HCT116 (cell line): ENCODE measurements at regions not wholly inside any gene's neighbourhood (a gene's known extent, or its start where the extent isn't known, plus 50 kb on each side); places are given as distances from the start of the nearest gene placed in this dataset.
A peak's percentile ranks its signal among the peaks of the same experiment; 100 is the strongest.

ENCODE experiments used
- ATAC-seq: fragments of 200-7000 bp; cut with Tn5 transposase; 2 replicates; pipeline ENCODE4 v1.9.1; 2020; ENCODE audit warnings: mild to moderate bottlenecking, moderate library complexity
- BruUV-seq: library from RNA; stranded (reverse); fragments of 400-500 nt; replicated peaks from 2 replicates; lab custom pipeline; 2021; lab: Mats Ljungman, UMichigan
- CTCF ChIA-PET: fragments of 300-600 bp; sonication (Branson Sonifier 250); formaldehyde crosslinking; loops from one replicate; lab custom pipeline; 2021; ENCODE audit warnings: antibody characterized with exemption; lab: Charles Lee
- POLR2A ChIA-PET: fragments of 300-600, 350-600 bp; sonication (Branson Sonifier 250); formaldehyde crosslinking; loops from one replicate; lab custom pipeline; 2021; ENCODE audit warnings: antibody characterized with exemption; lab: Charles Lee
- RAD21 ChIA-PET, 2 experiments: fragments of 300-600 bp; sonication (Branson Sonifier 250); formaldehyde crosslinking; loops; one replicate each; lab custom pipeline; 2023; ENCODE audit warnings: low total read pairs in 2 of 2; ENCODE audit not compliant: uncharacterized antibody in 2 of 2, unreplicated experiment in 2 of 2, low non-redundant PET in 1 of 2; lab: Charles Lee
- DNase-seq: peaks from one replicate; pipeline ENCODE4 v3.0.0-alpha.2; 2010; ENCODE audit warnings: low read depth, low spot score
- H2AFZ ChIP-seq: fragments of 200-600 bp; shearing (Covaris generic), sonication (generic); 2 replicates; pipeline ENCODE4 v1.6.1; 2017; ENCODE audit warnings: low read depth, mixed run types, mixed read lengths, antibody characterized with exemption, low read length; ENCODE audit not compliant: poor library complexity, severe bottlenecking
- H3K27ac ChIP-seq: 2 replicates; pipeline ENCODE4 v1.5.1; 2012; ENCODE audit warnings: low read depth, low read length
- H3K27me3 ChIP-seq: fragments of 200-600 bp; sonication (generic); 2 replicates; pipeline ENCODE4 v1.6.1; 2016; ENCODE audit warnings: mixed run types, low read length, mixed read lengths; ENCODE audit not compliant: insufficient read depth
- H3K36me3 ChIP-seq, 2 experiments: fragments of 200-500 bp in 1 of 2; fragments of 200-600 bp in 1 of 2; sonication (Bioruptor generic) in 1 of 2; sonication (generic) in 1 of 2; 2 replicates each; pipeline versions ENCODE4 v1.5.1 to v1.6.1; 2014 to 2016; ENCODE audit warnings: low read length in 2 of 2, inconsistent platforms in 1 of 2, mixed read lengths in 1 of 2, mixed run types in 1 of 2; ENCODE audit not compliant: insufficient read depth in 2 of 2, control insufficient read depth in 1 of 2
- H3K4me1 ChIP-seq, 2 experiments: fragments of 200-600 bp in 1 of 2; sonication (generic) in 1 of 2; 2 replicates each; pipeline versions ENCODE4 v1.5.1 to v1.6.1; 2012 to 2017; ENCODE audit warnings: low read length in 2 of 2, inconsistent platforms in 1 of 2, mild to moderate bottlenecking in 1 of 2, mixed read lengths in 1 of 2, mixed run types in 1 of 2, moderate library complexity in 1 of 2; ENCODE audit not compliant: insufficient read depth in 2 of 2, control insufficient read depth in 1 of 2
- H3K4me2 ChIP-seq: fragments of 200-600 bp; sonication (generic); 2 replicates; pipeline ENCODE4 v1.6.1; 2017; ENCODE audit warnings: mixed run types, low read length, mixed read lengths
- H3K4me3 ChIP-seq, 2 experiments: fragments of 200-600 bp in 1 of 2; sonication (generic) in 1 of 2; replicated peaks in 1 of 2; 2 replicates each; pipeline ENCODE4 v1.5.1; 2011 to 2016; ENCODE audit warnings: low read length in 2 of 2, control low read depth in 1 of 2, low read depth in 1 of 2, mild to moderate bottlenecking in 1 of 2, mixed read lengths in 1 of 2, mixed run types in 1 of 2
- H3K79me2 ChIP-seq: fragments of 200-600 bp; sonication (generic); 2 replicates; pipeline ENCODE4 v1.6.1; 2017; ENCODE audit warnings: mild to moderate bottlenecking, mixed run types, low read length, moderate library complexity, mixed read lengths; ENCODE audit not compliant: insufficient read depth
- H3K9ac ChIP-seq: fragments of 200-600 bp; sonication (generic); 2 replicates; pipeline ENCODE4 v1.6.1; 2016; ENCODE audit warnings: low read length, mixed read lengths
- H3K9me2 ChIP-seq: fragments of 200-600 bp; sonication (generic), shearing (Covaris generic); 2 replicates; pipeline ENCODE4 v1.6.1; 2017; ENCODE audit warnings: mixed run types, mild to moderate bottlenecking, moderate library complexity; ENCODE audit not compliant: insufficient read depth
- H3K9me3 ChIP-seq, 2 experiments: fragments of 200-500 bp in 1 of 2; fragments of 200-600 bp in 1 of 2; sonication (Bioruptor generic) in 1 of 2; sonication (generic) in 1 of 2; 2 replicates each; pipeline ENCODE4 v1.6.1; 2014 to 2017; ENCODE audit warnings: low read length in 2 of 2, mixed read lengths in 2 of 2, inconsistent platforms in 1 of 2, low read depth in 1 of 2, mild to moderate bottlenecking in 1 of 2, mixed run types in 1 of 2, moderate library complexity in 1 of 2; ENCODE audit not compliant: control insufficient read depth in 1 of 2, insufficient read depth in 1 of 2
- H4K20me1 ChIP-seq: fragments of 200-600 bp; sonication (generic), shearing (Covaris generic); 2 replicates; pipeline ENCODE4 v1.6.1; 2017; ENCODE audit warnings: mixed run types, mild to moderate bottlenecking, moderate library complexity; ENCODE audit not compliant: insufficient read depth
- CBX3 ChIP-seq: IDR thresholded peaks from 2 replicates; pipeline ENCODE4 v1.6.1; 2012; ENCODE audit warnings: low read depth
- CEBPB ChIP-seq: IDR thresholded peaks from 2 replicates; pipeline ENCODE4 v1.6.1; 2012; ENCODE audit warnings: low read depth
- CTCF ChIP-seq, 3 experiments: fragments of 200-600 bp in 1 of 3; sonication (generic) in 1 of 3; IDR thresholded peaks in 2 of 3; conservative IDR thresholded peaks in 1 of 3; 2 replicates each; pipeline ENCODE4 v1.5.1; 2012 to 2017; ENCODE audit warnings: low read depth in 2 of 3, low read length in 2 of 3, antibody characterized with exemption in 1 of 3, borderline replicate concordance in 1 of 3, control low read depth in 1 of 3, mild to moderate bottlenecking in 1 of 3, mixed read lengths in 1 of 3, mixed run types in 1 of 3, moderate library complexity in 1 of 3; ENCODE audit not compliant: insufficient read depth in 1 of 3
- EGR1 ChIP-seq: IDR thresholded peaks from 2 replicates; pipeline ENCODE4 v1.6.1; 2012; ENCODE audit warnings: low read depth
- EZH2 ChIP-seq: fragments of 200-600 bp; sonication (generic); IDR thresholded peaks from 2 replicates; pipeline ENCODE4 v1.6.1; 2017; ENCODE audit warnings: antibody characterized with exemption, mixed run types
- EZH2phosphoT487 ChIP-seq: fragments of 200-600 bp; IDR thresholded peaks from 2 replicates; pipeline ENCODE4 v1.6.1; 2018; ENCODE audit warnings: antibody characterized with exemption, borderline replicate concordance
- JUND ChIP-seq: IDR thresholded peaks from 2 replicates; pipeline ENCODE4 v1.6.1; 2012
- POLR2A ChIP-seq: IDR thresholded peaks from 2 replicates; pipeline ENCODE4 v1.7.0; 2011; ENCODE audit warnings: borderline replicate concordance; ENCODE audit not compliant: insufficient read depth, insufficient read length; ENCODE audit errors: extremely low read depth
- POLR2AphosphoS5 ChIP-seq: IDR thresholded peaks from 2 replicates; pipeline ENCODE4 v1.6.1; 2011; ENCODE audit warnings: mild to moderate bottlenecking, low read depth, low read length, moderate library complexity
- RAD21 ChIP-seq: IDR thresholded peaks from 2 replicates; pipeline ENCODE4 v1.6.1; 2012; ENCODE audit warnings: low read depth, mild to moderate bottlenecking
- SIN3A ChIP-seq: IDR thresholded peaks from 2 replicates; pipeline ENCODE4 v1.6.1; 2012; ENCODE audit warnings: low read depth
- SP1 ChIP-seq: IDR thresholded peaks from 2 replicates; pipeline ENCODE4 v1.6.1; 2012; ENCODE audit warnings: low read depth
- SRF ChIP-seq: IDR thresholded peaks from 2 replicates; pipeline ENCODE4 v1.6.1; 2012; ENCODE audit warnings: low read depth
- YY1 ChIP-seq: IDR thresholded peaks from 2 replicates; pipeline ENCODE4 v1.6.1; 2011; ENCODE audit warnings: low read length, low read depth, moderate library complexity, mild to moderate bottlenecking; ENCODE audit not compliant: insufficient replicate concordance; ENCODE audit errors: extremely low read depth
- ZFX ChIP-seq: fragments of 450-650 bp; IDR thresholded peaks from 2 replicates; pipeline ENCODE4 v1.6.1; 2017
- ZNF274 ChIP-seq: fragments of 200-500 bp; sonication (Bioruptor generic); IDR thresholded peaks from 2 replicates; pipeline ENCODE4 v1.6.1; 2014; ENCODE audit warnings: mild to moderate bottlenecking, low read depth, low read length, inconsistent platforms
- intact Hi-C: fragments of 100-400 bp; cut with micrococcal nuclease; formaldehyde crosslinking; loops from 2 replicates; pipeline ENCODE4 v1.10.0; 2022
- TF ChIP-seq, protein P1 (sequence below): IDR thresholded peaks from 2 replicates; pipeline ENCODE4 v1.6.1; 2012
- TF ChIP-seq, protein P2 (sequence below): IDR thresholded peaks from 2 replicates; pipeline ENCODE4 v1.6.1; 2011; ENCODE audit warnings: mild to moderate bottlenecking, low read length, moderate library complexity; ENCODE audit not compliant: insufficient replicate concordance; ENCODE audit errors: extremely low read depth

DNA sequence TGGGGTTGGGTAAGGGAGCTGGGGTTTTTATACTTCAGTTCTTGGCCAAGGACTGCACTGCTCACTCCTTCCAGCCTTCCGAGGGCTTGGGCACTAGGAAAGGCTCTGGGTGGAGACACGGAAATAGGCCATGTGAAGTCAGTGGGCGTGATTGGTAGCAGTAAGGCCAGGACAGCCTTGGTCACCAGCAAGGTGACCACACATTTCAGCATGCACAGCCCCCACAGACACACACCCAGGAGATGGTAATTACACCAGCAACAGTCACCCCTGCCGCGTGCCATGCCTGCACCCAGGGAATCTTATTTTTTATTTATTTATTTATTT lies 252.5 kb downstream of the SEC14L1 start:
- Histone ChIP-seq H3K27me3 (no peaks in the 10 kb centered on the region), H3K9me3 (no peaks in the 10 kb centered on the region), H3K79me2 (peaks cover 88% of the 10 kb centered on the region), H4K20me1 (peaks cover 4% of the 10 kb centered on the region; the same call in 1 of the 2 replicates), H3K27ac (no peak overlapping the region), H3K9me2 (no peaks in the 10 kb centered on the region), H3K4me1 (peaks cover 27 to 47% of the 10 kb centered on the region in 2 experiments; a peak in 3 of 4 replicates), H3K9ac (no peak overlapping the region), H2AFZ (no peak overlapping the region), H3K36me3 (no peaks in the 10 kb centered on the region), H3K4me2 (no peak overlapping the region), H3K4me3 (no peak overlapping the region)
- no peak for DNase-seq
- no peak for TF ChIP-seq EGR1
- no peak for TF ChIP-seq YY1
- no peak for TF ChIP-seq JUND
- no peak for TF ChIP-seq EZH2phosphoT487
- no peak for TF ChIP-seq POLR2AphosphoS5
- ChIA-PET POLR2A (no interaction called here), RAD21 (no interaction called here), CTCF (no interaction called here)
- intact Hi-C loops = no loop called here
- no TSS peak for BruUV-seq
- no peak for ATAC-seq

DNA sequence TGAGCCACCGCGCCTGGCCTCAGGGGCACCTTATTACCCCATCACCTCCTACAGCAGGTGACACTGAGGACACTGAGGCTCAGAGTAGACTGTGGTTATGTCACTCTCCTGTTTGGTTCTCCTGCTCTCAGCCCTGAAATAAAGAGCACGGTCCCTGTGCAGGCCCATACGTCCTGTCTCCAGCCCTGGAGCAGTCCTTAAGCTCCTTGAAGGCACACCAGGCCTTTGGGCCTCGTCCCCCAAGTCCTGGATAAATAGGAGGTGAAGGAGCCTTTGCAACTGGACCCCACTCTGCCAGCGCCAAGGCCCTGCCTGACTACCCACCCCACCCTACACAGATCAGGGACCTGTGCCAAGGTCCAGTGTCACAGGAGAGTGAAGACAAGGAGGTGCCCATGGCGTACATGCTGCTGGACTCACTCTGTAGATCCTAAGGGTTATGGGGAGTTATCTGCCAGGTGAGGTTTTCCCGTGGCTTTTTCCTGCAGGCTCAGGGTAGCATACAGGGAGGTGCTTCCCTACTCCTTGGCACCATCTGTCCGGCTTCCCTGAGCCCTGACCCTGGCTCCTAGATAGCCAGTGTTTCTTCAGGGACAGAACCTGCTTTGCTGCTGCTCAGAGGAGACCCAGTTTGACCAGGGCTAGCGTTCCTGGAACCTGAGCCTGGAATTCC lies 253.2 kb downstream of the SEC14L1 start:
- Histone ChIP-seq H3K79me2 (peaks cover 88% of the 10 kb centered on the region), H3K27me3 (no peaks in the 10 kb centered on the region), H3K36me3 (no peaks in the 10 kb centered on the region), H3K9me2 (no peaks in the 10 kb centered on the region), H3K4me1 (peaks cover 27 to 47% of the 10 kb centered on the region in 2 experiments; a peak in 3 of 4 replicates), H4K20me1 (peaks cover 4% of the 10 kb centered on the region; the same call in 1 of the 2 replicates), H3K4me2 (peak overlapping the region; percentile 15; the same call in 1 of the 2 replicates), H2AFZ (no peak overlapping the region), H3K9me3 (no peaks in the 10 kb centered on the region), H3K27ac (peak overlapping the region; percentile 16), H3K4me3 (no peak overlapping the region), H3K9ac (no peak overlapping the region)
- CTCF ChIA-PET = no interaction called here
- intact Hi-C loops = no loop called here
- POLR2A ChIA-PET = no interaction called here
- DNase-seq (no peak), ATAC-seq (peak; percentile 2; the same call in 1 of the 2 replicates)
- no TSS peak for BruUV-seq
- RAD21 ChIA-PET = no interaction called here
- TF ChIP-seq ZFX (no peak), EZH2 (no peak), CBX3 (no peak), SIN3A (no peak), POLR2AphosphoS5 (no peak), SRF (no peak), SP1 (no peak), CTCF (IDR thresholded peaks at IDR 0.05 in 2 of 3, conservative IDR thresholded peaks at IDR 0.05 in 1 of 3; ENCODE audit: borderline replicate concordance in 1 of 3, insufficient read depth in 1 of 3, low read depth in 2 of 3, low read length in 2 of 3) (no peak), RAD21 (no peak), EGR1 (no peak), POLR2A (no peak), EZH2phosphoT487 (no peak), ZNF274 (no peak), CEBPB (no peak), JUND (no peak)
- TF ChIP-seq, protein P1, sequence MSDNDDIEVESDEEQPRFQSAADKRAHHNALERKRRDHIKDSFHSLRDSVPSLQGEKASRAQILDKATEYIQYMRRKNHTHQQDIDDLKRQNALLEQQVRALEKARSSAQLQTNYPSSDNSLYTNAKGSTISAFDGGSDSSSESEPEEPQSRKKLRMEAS = no peak
- TF ChIP-seq, protein P2, sequence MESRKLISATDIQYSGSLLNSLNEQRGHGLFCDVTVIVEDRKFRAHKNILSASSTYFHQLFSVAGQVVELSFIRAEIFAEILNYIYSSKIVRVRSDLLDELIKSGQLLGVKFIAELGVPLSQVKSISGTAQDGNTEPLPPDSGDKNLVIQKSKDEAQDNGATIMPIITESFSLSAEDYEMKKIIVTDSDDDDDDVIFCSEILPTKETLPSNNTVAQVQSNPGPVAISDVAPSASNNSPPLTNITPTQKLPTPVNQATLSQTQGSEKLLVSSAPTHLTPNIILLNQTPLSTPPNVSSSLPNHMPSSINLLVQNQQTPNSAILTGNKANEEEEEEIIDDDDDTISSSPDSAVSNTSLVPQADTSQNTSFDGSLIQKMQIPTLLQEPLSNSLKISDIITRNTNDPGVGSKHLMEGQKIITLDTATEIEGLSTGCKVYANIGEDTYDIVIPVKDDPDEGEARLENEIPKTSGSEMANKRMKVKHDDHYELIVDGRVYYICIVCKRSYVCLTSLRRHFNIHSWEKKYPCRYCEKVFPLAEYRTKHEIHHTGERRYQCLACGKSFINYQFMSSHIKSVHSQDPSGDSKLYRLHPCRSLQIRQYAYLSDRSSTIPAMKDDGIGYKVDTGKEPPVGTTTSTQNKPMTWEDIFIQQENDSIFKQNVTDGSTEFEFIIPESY = no peak
